ENCODE measurements at regions not wholly inside any gene's neighbourhood (a gene's known extent, or its start where the extent isn't known, plus 50 kb on each side); places are given as distances from the start of the nearest gene placed in this dataset.

GRCh38 chr10:120022357-120022756 lies 129.8 kb downstream of the SEC23IP start:
- TF ChIP-seq GATA3 (IDR thresholded peaks at IDR 0.05; ENCODE audit: low read depth, low read length) = no peak
- no peak for TF ChIP-seq GATA2 (IDR thresholded peaks at IDR 0.05; ENCODE audit: low read depth, low read length)

GRCh38 chr10:120034236-120034635 lies 141.7 kb downstream of the SEC23IP start:
- TF ChIP-seq GATA2 (IDR thresholded peaks at IDR 0.05; ENCODE audit: low read depth, low read length) (no peak), GATA3 (IDR thresholded peaks at IDR 0.05; ENCODE audit: low read depth, low read length) (no peak)

GRCh38 chr10:120039046-120039445 lies 146.5 kb downstream of the SEC23IP start:
- TF ChIP-seq GATA2 (IDR thresholded peaks at IDR 0.05; ENCODE audit: low read depth, low read length) (no peak), GATA3 (IDR thresholded peaks at IDR 0.05; ENCODE audit: low read depth, low read length) (no peak)

GRCh38 chr10:120039826-120040225 lies 147.3 kb downstream of the SEC23IP start:
- TF ChIP-seq GATA3 (IDR thresholded peaks at IDR 0.05; ENCODE audit: low read depth, low read length) (no peak), GATA2 (IDR thresholded peaks at IDR 0.05; ENCODE audit: low read depth, low read length) (no peak)

- TF ChIP-seq GATA3 (IDR thresholded peaks at IDR 0.05; ENCODE audit: low read depth, low read length) (no peak), GATA2 (IDR thresholded peaks at IDR 0.05; ENCODE audit: low read depth, low read length) (no peak)
Measured at GRCh38 chr10:120041807-120042559, 149.5 kb downstream of the SEC23IP start.

GRCh38 chr10:120042705-120043104 lies 150.2 kb downstream of the SEC23IP start:
- no peak for TF ChIP-seq GATA3 (IDR thresholded peaks at IDR 0.05; ENCODE audit: low read depth, low read length)
- TF ChIP-seq GATA2 (IDR thresholded peaks at IDR 0.05; ENCODE audit: low read depth, low read length) = no peak

GRCh38 chr10:120047926-120048325 lies 155.4 kb downstream of the SEC23IP start:
- no peak for TF ChIP-seq GATA3 (IDR thresholded peaks at IDR 0.05; ENCODE audit: low read depth, low read length)
- TF ChIP-seq GATA2 (IDR thresholded peaks at IDR 0.05; ENCODE audit: low read depth, low read length) = no peak

GRCh38 chr10:120048391-120048790 lies 155.9 kb downstream of the SEC23IP start:
- TF ChIP-seq GATA2 (IDR thresholded peaks at IDR 0.05; ENCODE audit: low read depth, low read length) = no peak
- no peak for TF ChIP-seq GATA3 (IDR thresholded peaks at IDR 0.05; ENCODE audit: low read depth, low read length)

- TF ChIP-seq GATA2 (IDR thresholded peaks at IDR 0.05; ENCODE audit: low read depth, low read length) = no peak
- no peak for TF ChIP-seq GATA3 (IDR thresholded peaks at IDR 0.05; ENCODE audit: low read depth, low read length)
Measured at GRCh38 chr10:120051671-120052070, 159.1 kb downstream of the SEC23IP start.

- TF ChIP-seq GATA2 (IDR thresholded peaks at IDR 0.05; ENCODE audit: low read depth, low read length) = no peak
- TF ChIP-seq GATA3 (IDR thresholded peaks at IDR 0.05; ENCODE audit: low read depth, low read length) = no peak
Measured at GRCh38 chr10:120052964-120053702, 160.6 kb downstream of the SEC23IP start.

GRCh38 chr10:120067427-120067826 lies 174.9 kb downstream of the SEC23IP start:
- no peak for TF ChIP-seq GATA2 (IDR thresholded peaks at IDR 0.05; ENCODE audit: low read depth, low read length)
- TF ChIP-seq GATA3 (IDR thresholded peaks at IDR 0.05; ENCODE audit: low read depth, low read length) = no peak

- no peak for TF ChIP-seq GATA3 (IDR thresholded peaks at IDR 0.05; ENCODE audit: low read depth, low read length)
- no peak for TF ChIP-seq GATA2 (IDR thresholded peaks at IDR 0.05; ENCODE audit: low read depth, low read length)
Measured at GRCh38 chr10:120069700-120070099, 177.2 kb downstream of the SEC23IP start.

- no peak for TF ChIP-seq GATA3 (IDR thresholded peaks at IDR 0.05; ENCODE audit: low read depth, low read length)
- TF ChIP-seq GATA2 (IDR thresholded peaks at IDR 0.05; ENCODE audit: low read depth, low read length) = no peak
Measured at GRCh38 chr10:120075349-120075748, 182.8 kb downstream of the SEC23IP start.

GRCh38 chr10:120076996-120077706 lies 184.6 kb downstream of the SEC23IP start:
- TF ChIP-seq GATA2 (IDR thresholded peaks at IDR 0.05; ENCODE audit: low read depth, low read length) = no peak
- no peak for TF ChIP-seq GATA3 (IDR thresholded peaks at IDR 0.05; ENCODE audit: low read depth, low read length)
